Coronary artery (tissue), 2 donors: ENCODE measurements at regions not wholly inside any gene's neighbourhood (a gene's known extent, or its start where the extent isn't known, plus 50 kb on each side); places are given as distances from the start of the nearest gene placed in this dataset.

Experiments
- DNase-seq: peaks from one replicate; pipeline ENCODE4 v3.0.0-alpha.2; 2017; ENCODE audit warnings: low spot score
- H3K27ac ChIP-seq, 2 donors: fragments of 200-600 bp; sonication (generic); one replicate each; pipeline ENCODE4 v1.5.1; 2016 to 2019
- H3K4me3 ChIP-seq: fragments of 200-600 bp; sonication (generic); 2 replicates; pipeline ENCODE4 v1.5.1; 2016; ENCODE audit warnings: mild to moderate bottlenecking, moderate library complexity
- CTCF ChIP-seq: fragments of 200-600 bp; sonication (generic); IDR thresholded peaks from one replicate; pipeline ENCODE4 v1.5.1; 2019; ENCODE audit warnings: antibody characterized with exemption

DNA sequence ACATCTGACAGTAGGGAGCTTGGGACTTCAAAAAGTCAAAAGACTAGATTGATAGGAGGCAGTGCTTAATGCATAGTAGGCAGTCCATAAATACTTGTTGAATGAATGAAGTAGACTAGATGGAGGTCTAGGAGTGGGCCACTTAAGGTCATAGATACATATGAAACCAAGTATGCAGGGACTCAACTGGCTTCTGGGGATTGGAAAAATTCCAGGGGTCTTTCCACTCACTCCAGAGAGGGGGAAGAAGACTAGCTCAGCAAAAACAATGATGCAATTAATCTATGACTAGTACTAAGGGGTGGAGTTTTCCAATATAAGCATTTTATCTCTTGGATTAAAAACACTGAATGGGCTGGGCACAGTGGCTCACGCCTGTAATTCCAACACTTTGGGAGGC, 298.3 kb upstream of the XYLT1 start:
- Histone ChIP-seq H3K27ac (no peak overlapping the region), H3K4me3 (no peak overlapping the region)
- DNase-seq: no peak
- no peak for TF ChIP-seq CTCF

DNA sequence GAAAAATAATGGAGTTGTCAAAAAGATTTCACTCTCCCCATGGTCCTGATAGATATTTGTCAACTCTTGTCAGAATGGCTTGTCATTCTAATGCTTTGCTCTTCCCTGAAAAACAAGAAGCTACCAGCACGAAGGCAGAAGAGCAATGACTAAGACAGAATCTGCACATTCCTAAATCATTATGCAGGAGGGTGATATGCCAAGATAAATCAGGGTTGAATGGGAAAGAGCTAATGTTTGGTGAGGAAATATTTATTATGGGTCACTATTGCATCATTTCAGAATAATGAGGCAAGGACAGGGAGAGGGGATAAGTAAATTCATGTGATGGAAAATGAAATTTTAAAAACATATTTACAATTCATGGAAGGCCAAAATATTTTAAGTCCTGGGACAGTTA, 297.5 kb upstream of the XYLT1 start:
- TF ChIP-seq CTCF: no peak
- DNase-seq: no peak

GRCh38 chr16:17766012-17766411, 295.3 kb upstream of the XYLT1 start:
- Histone ChIP-seq H3K4me3 (no peak overlapping the region), H3K27ac (no peak overlapping the region)
- no peak for TF ChIP-seq CTCF
- no peak for DNase-seq

More for the DNA sequence above, 297.5 kb upstream of the XYLT1 start:
- Histone ChIP-seq H3K4me3 (no peak overlapping the region), H3K27ac (no peak overlapping the region)

GRCh38 chr16:17759451-17760390, 289.0 kb upstream of the XYLT1 start:
- no peak overlapping the region for H3K4me3 ChIP-seq
- no peak for TF ChIP-seq CTCF
- DNase-seq: no peak
- H3K27ac ChIP-seq: no peak overlapping the region

DNA sequence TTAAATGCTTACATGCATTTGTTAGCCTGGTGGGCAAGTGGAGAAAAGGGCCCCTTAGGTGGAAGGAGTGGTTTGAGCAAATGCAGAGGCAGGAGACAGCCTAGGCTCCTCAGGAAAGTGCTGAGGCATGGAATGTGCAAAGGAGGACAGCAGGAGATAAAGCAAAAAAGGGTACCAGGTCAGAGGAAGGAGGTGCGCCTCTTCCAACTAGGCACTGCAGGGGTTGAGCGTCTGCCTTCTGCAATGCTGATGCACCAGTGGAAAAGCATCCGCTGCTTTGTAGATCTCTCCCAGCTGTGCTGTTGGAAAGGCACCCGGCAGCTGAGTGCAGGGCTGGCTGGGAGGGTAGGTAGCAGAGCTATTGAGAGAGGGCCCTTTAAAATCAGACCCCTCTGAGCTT, 287.0 kb upstream of the XYLT1 start:
- H3K4me3 ChIP-seq: no peak overlapping the region
- no peak for TF ChIP-seq CTCF
- no peak for DNase-seq
- no peak overlapping the region for H3K27ac ChIP-seq

GRCh38 chr16:17755158-17755557, 284.4 kb upstream of the XYLT1 start:
- Histone ChIP-seq H3K27ac (no peak overlapping the region), H3K4me3 (no peak overlapping the region)
- TF ChIP-seq CTCF: no peak
- no peak for DNase-seq

- DNase-seq: no peak
- H3K27ac ChIP-seq: no peak overlapping the region
- H3K4me3 ChIP-seq: no peak overlapping the region
- TF ChIP-seq CTCF: no peak
Observed at GRCh38 chr16:17753434-17753833, 282.7 kb upstream of the XYLT1 start.
